OCI-LY7 (cell line): ENCODE measurements at regions not wholly inside any gene's neighbourhood (a gene's known extent, or its start where the extent isn't known, plus 50 kb on each side); places are given as distances from the start of the nearest gene placed in this dataset.

Source experiments
- EZH2phosphoT487 ChIP-seq: fragments of 200-600 bp; sonication (generic); IDR thresholded peaks from 2 replicates; pipeline ENCODE4 v1.6.1; 2018; ENCODE audit warnings: low read depth, borderline replicate concordance, mild to moderate bottlenecking, mixed run types, antibody characterized with exemption, low read length, moderate library complexity, mixed read lengths
- TF ChIP-seq, protein P1 (sequence below): fragments of 200-600 bp; sonication (generic); conservative IDR thresholded peaks from 2 replicates; pipeline ENCODE4 v1.5.1; 2014; ENCODE audit warnings: mild to moderate bottlenecking, antibody characterized with exemption, low read length, moderate library complexity, mixed read lengths

DNA sequence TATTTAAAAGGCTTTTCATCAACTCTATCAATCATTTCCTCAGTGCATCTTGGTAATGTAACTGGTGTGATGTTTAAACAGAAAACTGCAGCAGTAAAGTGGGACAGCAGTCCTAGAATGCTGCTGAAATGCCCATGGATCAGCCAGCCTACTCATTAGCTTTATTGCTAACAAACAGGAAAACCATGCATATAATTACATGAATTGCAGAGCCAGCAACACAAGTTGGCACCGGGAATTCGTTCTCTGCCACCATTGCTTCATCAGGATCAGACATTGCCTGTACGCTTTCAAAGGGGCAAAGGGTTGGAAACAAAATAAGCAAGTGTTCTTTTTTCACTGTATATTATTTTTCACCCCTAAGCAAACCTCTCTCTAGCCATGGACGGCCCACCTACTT, 276.2 kb upstream of the LRRC7 start:
- TF ChIP-seq, protein P1, sequence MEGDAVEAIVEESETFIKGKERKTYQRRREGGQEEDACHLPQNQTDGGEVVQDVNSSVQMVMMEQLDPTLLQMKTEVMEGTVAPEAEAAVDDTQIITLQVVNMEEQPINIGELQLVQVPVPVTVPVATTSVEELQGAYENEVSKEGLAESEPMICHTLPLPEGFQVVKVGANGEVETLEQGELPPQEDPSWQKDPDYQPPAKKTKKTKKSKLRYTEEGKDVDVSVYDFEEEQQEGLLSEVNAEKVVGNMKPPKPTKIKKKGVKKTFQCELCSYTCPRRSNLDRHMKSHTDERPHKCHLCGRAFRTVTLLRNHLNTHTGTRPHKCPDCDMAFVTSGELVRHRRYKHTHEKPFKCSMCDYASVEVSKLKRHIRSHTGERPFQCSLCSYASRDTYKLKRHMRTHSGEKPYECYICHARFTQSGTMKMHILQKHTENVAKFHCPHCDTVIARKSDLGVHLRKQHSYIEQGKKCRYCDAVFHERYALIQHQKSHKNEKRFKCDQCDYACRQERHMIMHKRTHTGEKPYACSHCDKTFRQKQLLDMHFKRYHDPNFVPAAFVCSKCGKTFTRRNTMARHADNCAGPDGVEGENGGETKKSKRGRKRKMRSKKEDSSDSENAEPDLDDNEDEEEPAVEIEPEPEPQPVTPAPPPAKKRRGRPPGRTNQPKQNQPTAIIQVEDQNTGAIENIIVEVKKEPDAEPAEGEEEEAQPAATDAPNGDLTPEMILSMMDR, result no peak
- no peak for TF ChIP-seq EZH2phosphoT487
